Trophoblast cell (in vitro differentiated cells and primary cell): ENCODE measurements at regions not wholly inside any gene's neighbourhood (a gene's known extent, or its start where the extent isn't known, plus 50 kb on each side); places are given as distances from the start of the nearest gene placed in this dataset.

Source experiments
- DNase-seq, 2 donors: peaks; one replicate each; pipeline ENCODE4 v3.0.0-alpha.2; 2016
- H2AFZ ChIP-seq: 2 replicates; pipeline ENCODE4 v1.6.1; 2013; ENCODE audit warnings: low read length, moderate library complexity, mild to moderate bottlenecking; ENCODE audit not compliant: insufficient read depth, poor library complexity
- H2AK5ac ChIP-seq: 2 replicates; pipeline ENCODE4 v1.6.1; 2013; ENCODE audit warnings: mild to moderate bottlenecking, low read length
- H2BK120ac ChIP-seq: 2 replicates; pipeline ENCODE4 v1.6.1; 2013; ENCODE audit warnings: low read length, mild to moderate bottlenecking, moderate library complexity; ENCODE audit not compliant: insufficient read depth, poor library complexity
- H2BK12ac ChIP-seq: 2 replicates; pipeline ENCODE4 v1.6.1; 2013; ENCODE audit warnings: mild to moderate bottlenecking, low read length, moderate library complexity
- H2BK5ac ChIP-seq: 2 replicates; pipeline ENCODE4 v1.6.1; 2013; ENCODE audit warnings: low read length, low read depth, moderate library complexity, mild to moderate bottlenecking; ENCODE audit not compliant: poor library complexity
- H3K14ac ChIP-seq: 2 replicates; pipeline ENCODE4 v1.6.1; 2013; ENCODE audit warnings: mild to moderate bottlenecking, low read length
- H3K18ac ChIP-seq: 2 replicates; pipeline ENCODE4 v1.6.1; 2013; ENCODE audit warnings: mild to moderate bottlenecking, low read length
- H3K23ac ChIP-seq: 2 replicates; pipeline ENCODE4 v1.6.1; 2013; ENCODE audit warnings: low read length
- H3K27ac ChIP-seq: 2 replicates; pipeline ENCODE4 v1.5.1; 2013; ENCODE audit warnings: low read depth, mild to moderate bottlenecking, inconsistent platforms, low read length, moderate library complexity
- H3K27me3 ChIP-seq: 2 replicates; pipeline ENCODE4 v1.6.1; 2013; ENCODE audit warnings: inconsistent platforms, mild to moderate bottlenecking, low read length, moderate library complexity; ENCODE audit not compliant: insufficient read depth
- H3K36me3 ChIP-seq, 2 experiments: 1 replicate in 1 of 2; 2 replicates in 1 of 2; pipeline ENCODE4 v1.6.1; 2013; ENCODE audit warnings: low read length in 2 of 2, mild to moderate bottlenecking in 2 of 2, moderate library complexity in 1 of 2; ENCODE audit not compliant: insufficient read depth in 2 of 2, control insufficient read depth in 1 of 2
- H3K4ac ChIP-seq: 2 replicates; pipeline ENCODE4 v1.6.1; 2013; ENCODE audit warnings: low read depth, mild to moderate bottlenecking, low read length, moderate library complexity
- H3K4me1 ChIP-seq, 2 experiments: 1 replicate in 1 of 2; 2 replicates in 1 of 2; pipeline ENCODE4 v1.6.1; 2013; ENCODE audit warnings: low read length in 2 of 2, mild to moderate bottlenecking in 2 of 2, moderate library complexity in 1 of 2; ENCODE audit not compliant: insufficient read depth in 2 of 2, control insufficient read depth in 1 of 2
- H3K4me2 ChIP-seq: 2 replicates; pipeline ENCODE4 v1.6.1; 2013; ENCODE audit warnings: inconsistent platforms, mild to moderate bottlenecking, low read length, moderate library complexity
- H3K4me3 ChIP-seq: 2 replicates; pipeline ENCODE4 v1.5.1; 2013; ENCODE audit warnings: mild to moderate bottlenecking, low read depth, low read length, inconsistent platforms
- H3K79me1 ChIP-seq: one replicate; pipeline ENCODE4 v1.6.1; 2013; ENCODE audit warnings: low read length
- H3K79me2 ChIP-seq: 2 replicates; pipeline ENCODE4 v1.6.1; 2013; ENCODE audit warnings: low read length, mild to moderate bottlenecking; ENCODE audit not compliant: control insufficient read depth, insufficient read depth, poor library complexity
- H3K9ac ChIP-seq: 2 replicates; pipeline ENCODE4 v1.6.1; 2013; ENCODE audit warnings: mild to moderate bottlenecking, low read length
- H3K9me3 ChIP-seq: 2 replicates; pipeline ENCODE4 v1.6.1; 2013; ENCODE audit warnings: low read depth, mild to moderate bottlenecking, control low read depth, inconsistent platforms, low read length; ENCODE audit not compliant: insufficient read depth
- H4K12ac ChIP-seq: 2 replicates; pipeline ENCODE4 v1.6.1; 2013; ENCODE audit warnings: low read depth, mild to moderate bottlenecking, low read length, moderate library complexity
- H4K8ac ChIP-seq: 2 replicates; pipeline ENCODE4 v1.6.1; 2013; ENCODE audit warnings: low read depth, mild to moderate bottlenecking, low read length, moderate library complexity
- H4K91ac ChIP-seq: one replicate; pipeline ENCODE4 v1.6.1; 2013; ENCODE audit warnings: low read depth, mild to moderate bottlenecking, low read length, moderate library complexity
- WGBS: extraction: QIAGEN DNeasy Blood & Tissue Kit; methylation state at CpG from one replicate; pipeline ENCODE4 v1.1.7; 2013; ENCODE audit warnings: missing lambda C conversion rate; ENCODE audit not compliant: insufficient read length, insufficient coverage; ENCODE audit errors: extremely low coverage; 5-methylcytosine and 5-hydroxymethylcytosine counted together

DNA sequence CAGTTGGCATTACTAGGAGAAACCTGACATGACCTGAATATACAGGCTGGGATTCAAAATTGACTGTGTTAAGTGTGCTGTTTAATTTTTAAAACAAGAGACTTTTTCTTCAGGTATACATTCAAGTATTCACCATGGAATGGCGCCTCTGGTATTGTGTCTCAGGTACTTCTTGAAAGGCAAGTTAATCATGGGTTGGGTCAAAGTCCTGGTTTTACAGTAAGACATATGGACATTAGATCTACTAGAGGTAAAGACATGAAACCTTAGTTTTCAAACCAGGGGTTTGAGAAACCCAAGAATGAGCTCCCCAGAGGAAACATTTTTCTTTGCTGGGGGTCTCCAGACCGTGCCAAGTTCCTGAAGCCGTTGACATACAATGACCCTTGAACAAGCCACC, 232.4 kb downstream of the SAMD5 start:
- no peak overlapping the region for H3K27ac ChIP-seq
- no peak overlapping the region for H3K9ac ChIP-seq
- no peak overlapping the region for H3K14ac ChIP-seq
- H2BK5ac ChIP-seq = no peak overlapping the region
- no peak overlapping the region for H3K4me2 ChIP-seq
- H3K23ac ChIP-seq = no peak overlapping the region
- H4K8ac ChIP-seq = no peak overlapping the region
- no peak overlapping the region for H2AK5ac ChIP-seq
- H3K4me3 ChIP-seq = no peak overlapping the region
- H3K18ac ChIP-seq = no peak overlapping the region
- no peak overlapping the region for H2BK120ac ChIP-seq
- H3K4ac ChIP-seq = no peak overlapping the region
- no peaks in the 10 kb centered on the region for H3K36me3 ChIP-seq
- no peak overlapping the region for H4K12ac ChIP-seq
- H2BK12ac ChIP-seq = no peak overlapping the region
- DNase-seq = peak in 1 of 2 donors; percentile 46
- H3K4me1 ChIP-seq = peaks cover 11 to 14% of the 10 kb centered on the region in 2 experiments
- H4K91ac ChIP-seq = no peak overlapping the region
- peaks cover 11% of the 10 kb centered on the region for H3K79me1 ChIP-seq
- H3K27me3 ChIP-seq = no peaks in the 10 kb centered on the region
- no peaks in the 10 kb centered on the region for H3K9me3 ChIP-seq
- no peaks in the 10 kb centered on the region for H3K79me2 ChIP-seq
- no CpG with 5 or more reads among the region's 3 CpGs for WGBS
- H2AFZ ChIP-seq = no peak overlapping the region

DNA sequence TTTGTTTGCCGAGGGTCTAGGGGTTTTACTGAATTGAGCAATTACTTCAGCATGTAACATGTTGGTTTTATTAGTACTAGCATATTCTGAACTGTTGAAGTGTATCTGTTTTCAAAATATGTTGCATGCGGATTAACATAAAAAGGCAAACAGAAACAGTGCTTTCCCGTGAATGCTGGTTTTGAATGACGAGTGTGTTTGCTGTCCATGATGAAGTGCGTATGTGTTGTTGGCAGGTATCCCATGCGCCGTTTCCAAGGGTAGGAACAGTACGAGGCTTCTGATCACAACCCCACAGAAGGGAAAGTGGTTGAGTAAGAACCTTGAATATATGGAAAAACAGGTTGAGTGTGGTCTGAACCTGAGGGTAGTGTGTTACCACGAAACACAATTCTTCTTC, 232.9 kb downstream of the SAMD5 start:
- peaks cover 11% of the 10 kb centered on the region for H3K79me1 ChIP-seq
- no peak overlapping the region for H4K91ac ChIP-seq

DNA sequence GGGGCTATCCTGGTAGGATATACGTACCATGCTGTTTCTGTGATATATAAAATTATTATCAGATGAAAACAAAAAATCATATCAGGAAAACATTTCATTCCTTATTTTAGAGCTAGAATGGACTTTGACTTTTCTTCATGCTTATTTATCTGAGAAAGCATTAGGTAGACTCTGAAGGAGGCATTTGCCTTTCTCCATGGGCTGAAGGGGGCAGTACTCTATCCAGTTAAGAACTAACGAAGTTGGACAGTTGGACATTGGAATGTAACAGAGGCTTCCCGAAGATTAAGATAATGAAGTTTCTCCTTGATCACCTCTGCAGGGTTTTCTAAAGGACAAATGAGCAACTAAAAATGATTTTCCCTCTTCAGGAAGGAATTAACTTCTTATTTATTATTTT, 233.9 kb downstream of the SAMD5 start:
- Histone ChIP-seq H3K23ac (no peak overlapping the region), H3K4ac (no peak overlapping the region), H3K27me3 (no peaks in the 10 kb centered on the region), H3K9me3 (no peaks in the 10 kb centered on the region), H3K4me3 (no peak overlapping the region), H2BK5ac (no peak overlapping the region), H3K4me1 (peaks cover 11 to 14% of the 10 kb centered on the region in 2 experiments), H3K79me1 (peaks cover 11% of the 10 kb centered on the region), H3K18ac (no peak overlapping the region), H4K91ac (no peak overlapping the region), H2BK12ac (no peak overlapping the region), H4K12ac (no peak overlapping the region), H3K14ac (no peak overlapping the region), H3K36me3 (no peaks in the 10 kb centered on the region), H3K4me2 (no peak overlapping the region), H4K8ac (no peak overlapping the region), H2BK120ac (no peak overlapping the region), H3K9ac (no peak overlapping the region), H2AK5ac (no peak overlapping the region), H2AFZ (no peak overlapping the region), H3K27ac (no peak overlapping the region), H3K79me2 (no peaks in the 10 kb centered on the region)
- DNase-seq = no peak
- no CpG with 5 or more reads among the region's 3 CpGs for WGBS

More for the DNA sequence above, 232.9 kb downstream of the SAMD5 start:
- Histone ChIP-seq H3K14ac (no peak overlapping the region), H2AK5ac (no peak overlapping the region), H3K23ac (no peak overlapping the region), H3K4me3 (no peak overlapping the region), H4K8ac (no peak overlapping the region), H2AFZ (no peak overlapping the region), H3K4ac (no peak overlapping the region), H4K12ac (no peak overlapping the region), H2BK120ac (no peak overlapping the region), H2BK12ac (no peak overlapping the region), H3K9ac (no peak overlapping the region), H3K9me3 (no peaks in the 10 kb centered on the region), H3K4me2 (no peak overlapping the region), H2BK5ac (no peak overlapping the region), H3K4me1 (peaks cover 11 to 14% of the 10 kb centered on the region in 2 experiments), H3K27me3 (no peaks in the 10 kb centered on the region), H3K36me3 (no peaks in the 10 kb centered on the region), H3K27ac (no peak overlapping the region), H3K18ac (no peak overlapping the region), H3K79me2 (no peaks in the 10 kb centered on the region)
- WGBS = no CpG with 5 or more reads among the region's 9 CpGs
- DNase-seq = no peak

DNA sequence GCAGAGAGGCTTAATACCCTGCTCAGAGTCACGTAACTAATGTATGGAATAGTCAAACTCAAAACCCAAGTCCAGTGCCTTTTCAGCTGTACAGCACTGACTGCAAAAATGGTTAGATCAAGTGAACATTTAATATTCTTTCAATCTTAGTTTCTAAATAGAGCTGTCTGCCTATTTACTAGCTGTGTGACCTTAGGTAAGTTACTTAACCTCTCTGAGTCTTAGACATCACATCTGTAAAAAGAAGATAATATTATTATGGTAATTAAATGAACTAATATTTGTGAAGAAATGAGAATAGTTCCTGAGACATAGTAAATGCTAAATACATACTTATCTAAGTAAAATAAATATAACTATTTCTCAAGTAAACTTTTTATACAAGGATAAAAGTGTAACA, 235.5 kb downstream of the SAMD5 start:
- WGBS = no CpG with 5 or more reads among the region's 1 CpG
- no peaks in the 10 kb centered on the region for H3K9me3 ChIP-seq
- H3K27ac ChIP-seq = no peak overlapping the region
- no peak overlapping the region for H2AFZ ChIP-seq
- no peak overlapping the region for H2AK5ac ChIP-seq
- H3K4me3 ChIP-seq = no peak overlapping the region
- H3K14ac ChIP-seq = no peak overlapping the region
- H4K12ac ChIP-seq = no peak overlapping the region
- no peak overlapping the region for H4K91ac ChIP-seq
- no peaks in the 10 kb centered on the region for H3K27me3 ChIP-seq
- H2BK5ac ChIP-seq = no peak overlapping the region
- H3K79me1 ChIP-seq = peaks cover 7% of the 10 kb centered on the region
- H2BK12ac ChIP-seq = no peak overlapping the region
- no peak for DNase-seq
- no peak overlapping the region for H2BK120ac ChIP-seq
- H3K36me3 ChIP-seq = no peaks in the 10 kb centered on the region
- no peaks in the 10 kb centered on the region for H3K79me2 ChIP-seq
- H4K8ac ChIP-seq = no peak overlapping the region
- H3K4me2 ChIP-seq = no peak overlapping the region
- H3K4me1 ChIP-seq = peaks cover 8 to 9% of the 10 kb centered on the region in 2 experiments
- no peak overlapping the region for H3K23ac ChIP-seq
- H3K9ac ChIP-seq = no peak overlapping the region
- H3K18ac ChIP-seq = no peak overlapping the region
- no peak overlapping the region for H3K4ac ChIP-seq
